ENCODE measurements at regions not wholly inside any gene's neighbourhood (a gene's known extent, or its start where the extent isn't known, plus 50 kb on each side); places are given as distances from the start of the nearest gene placed in this dataset.

- peaks cover 23 to 30% (median 24%) of the 10 kb centered on the region in 3 donors for H3K27me3 Mint-ChIP-seq
- H3K27ac Mint-ChIP-seq = no peak overlapping the region
- H3K9me3 Mint-ChIP-seq = peaks cover 6 to 45% (median 26%) of the 10 kb centered on the region in 7 donors
- DNase-seq = no peak
- peaks cover 0 to 5% of the 10 kb centered on the region in 2 donors for H3K36me3 Mint-ChIP-seq
- ATAC-seq (ENCODE audit: low read depth in 2 of 2) = no peak
- no peaks in the 10 kb centered on the region for H3K4me1 Mint-ChIP-seq
- no peak overlapping the region for H3K4me3 Mint-ChIP-seq
Measured at GRCh38 chr5:73352649-73353230, 95.8 kb downstream of the FOXD1 start.

DNA sequence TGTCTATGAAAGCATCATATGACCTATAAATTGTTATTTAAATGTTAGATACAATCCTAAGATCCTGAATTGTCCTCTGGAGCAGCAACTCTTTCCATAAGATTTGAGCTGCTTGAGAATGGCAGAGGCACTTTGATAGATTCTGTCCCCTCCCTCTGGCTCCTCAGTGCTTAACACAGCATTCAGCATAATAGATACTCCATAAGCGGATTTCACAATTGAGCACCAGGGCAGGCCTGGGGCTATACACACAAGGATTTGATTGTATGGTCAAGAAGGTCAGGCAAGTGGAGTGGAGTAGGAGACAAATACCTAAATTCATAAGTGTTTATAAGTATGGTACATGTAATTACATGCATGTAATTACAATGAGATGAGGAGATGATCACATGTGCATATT is 96.3 kb downstream of the FOXD1 start:
- no peaks in the 10 kb centered on the region for H3K4me1 Mint-ChIP-seq

GRCh38 chr5:73351593-73351992 is 97.0 kb downstream of the FOXD1 start:
- Mint-ChIP-seq H3K36me3 (peaks cover 0 to 5% of the 10 kb centered on the region in 2 donors), H3K4me3 (no peak overlapping the region), H3K27ac (no peak overlapping the region), H3K27me3 (peaks cover 15 to 23% (median 20%) of the 10 kb centered on the region in 3 donors), H3K4me1 (no peaks in the 10 kb centered on the region), H3K9me3 (peaks cover 6 to 54% (median 34%) of the 10 kb centered on the region in 7 donors)
- no peak for DNase-seq
- ATAC-seq (ENCODE audit: low read depth in 2 of 2) = no peak

More for the DNA sequence above, 96.3 kb downstream of the FOXD1 start:
- Mint-ChIP-seq H3K27ac (no peak overlapping the region), H3K27me3 (peaks cover 18 to 25% (median 20%) of the 10 kb centered on the region in 3 donors), H3K4me3 (no peak overlapping the region), H3K36me3 (peaks cover 0 to 5% of the 10 kb centered on the region in 2 donors), H3K9me3 (peaks cover 6 to 48% (median 28%) of the 10 kb centered on the region in 7 donors)
- no peak for DNase-seq
- no peak for ATAC-seq (ENCODE audit: low read depth in 2 of 2)

- Mint-ChIP-seq H3K4me1 (no peaks in the 10 kb centered on the region), H3K27ac (peak overlapping the region in 1 of 6 donors; percentile 15), H3K27me3 (peaks cover 13 to 15% (median 13%) of the 10 kb centered on the region in 3 donors), H3K4me3 (no peak overlapping the region), H3K36me3 (peaks cover 5 to 8% of the 10 kb centered on the region in 2 donors), H3K9me3 (peaks cover 6 to 72% (median 34%) of the 10 kb centered on the region in 7 donors)
- no peak for ATAC-seq (ENCODE audit: low read depth in 2 of 2)
- no peak for DNase-seq
Measured at GRCh38 chr5:73346878-73347408, 101.6 kb downstream of the FOXD1 start.

- no peak for ATAC-seq (ENCODE audit: low read depth in 2 of 2)
- Mint-ChIP-seq H3K4me3 (no peak overlapping the region), H3K9me3 (peaks cover 4 to 58% (median 23%) of the 10 kb centered on the region in 7 donors), H3K27ac (no peak overlapping the region), H3K4me1 (no peaks in the 10 kb centered on the region), H3K36me3 (peaks cover 5 to 15% of the 10 kb centered on the region in 2 donors), H3K27me3 (peaks cover 12 to 31% (median 30%) of the 10 kb centered on the region in 3 donors)
- no peak for DNase-seq
Measured at GRCh38 chr5:73344835-73345234, 103.7 kb downstream of the FOXD1 start.

DNA sequence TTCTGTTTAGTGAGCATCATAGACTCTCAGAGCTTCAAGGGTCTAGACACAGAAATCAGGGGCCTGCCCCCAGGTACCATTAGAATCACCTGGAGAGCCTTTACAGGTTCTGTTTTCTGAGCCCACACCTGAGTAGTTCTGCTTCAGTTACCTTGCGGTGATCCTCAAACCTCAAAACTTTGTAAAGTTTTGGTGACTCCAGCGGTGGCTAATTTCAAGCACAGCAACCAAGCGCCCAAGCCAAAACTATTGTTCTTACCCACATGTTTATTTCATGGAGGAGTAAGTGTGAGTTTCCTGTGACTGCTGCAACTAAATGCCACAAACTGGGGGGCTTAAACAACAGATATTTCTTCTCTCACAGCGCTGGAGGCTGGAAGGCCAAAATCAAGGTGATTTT is 108.9 kb downstream of the FOXD1 start:
- Mint-ChIP-seq H3K27ac (no peak overlapping the region), H3K4me3 (no peak overlapping the region), H3K27me3 (peaks cover 34 to 59% (median 56%) of the 10 kb centered on the region in 3 donors), H3K36me3 (peaks cover 4 to 10% of the 10 kb centered on the region in 2 donors), H3K4me1 (no peaks in the 10 kb centered on the region), H3K9me3 (peaks cover 0 to 12% (median 2%) of the 10 kb centered on the region in 7 donors)
- ATAC-seq (ENCODE audit: low read depth in 2 of 2) (no peak), DNase-seq (no peak)

DNA sequence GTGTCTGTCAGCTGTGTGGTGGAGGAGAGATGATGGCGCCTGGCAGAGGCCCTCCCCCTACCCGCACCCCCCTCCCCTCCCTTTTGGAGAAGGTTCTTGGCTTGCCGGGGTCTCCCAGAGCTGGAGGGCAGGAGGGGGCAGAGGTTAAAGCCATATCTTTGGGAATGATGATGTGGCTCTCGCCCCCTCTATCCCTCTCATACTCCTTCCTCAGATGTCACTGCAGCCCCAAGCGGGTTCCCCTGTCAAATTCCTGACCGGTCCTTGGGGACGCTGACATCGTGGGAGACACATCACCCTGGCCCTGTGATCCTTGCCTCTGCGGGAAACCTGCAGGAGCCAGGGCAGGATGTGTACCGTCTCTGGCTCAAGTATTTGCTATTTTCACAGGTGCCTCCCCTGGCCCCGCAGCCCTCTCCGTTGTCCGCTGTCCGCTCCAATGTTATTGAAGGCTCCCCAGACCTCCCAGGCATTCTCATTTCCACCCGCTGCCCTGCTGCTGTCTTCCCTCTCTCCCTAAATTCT is 109.5 kb downstream of the FOXD1 start:
- Mint-ChIP-seq H3K9me3 (peaks cover 0 to 12% (median 2%) of the 10 kb centered on the region in 7 donors), H3K4me1 (no peaks in the 10 kb centered on the region), H3K27ac (peak overlapping the region in 1 of 6 donors; percentile 88), H3K4me3 (no peak overlapping the region), H3K36me3 (peaks cover 4 to 10% of the 10 kb centered on the region in 2 donors), H3K27me3 (peaks cover 34 to 60% (median 59%) of the 10 kb centered on the region in 3 donors)
- DNase-seq (no peak), ATAC-seq (ENCODE audit: low read depth in 2 of 2) (no peak)

GRCh38 chr5:73338256-73339050 is 110.1 kb downstream of the FOXD1 start:
- no peak overlapping the region for H3K27ac Mint-ChIP-seq
- peaks cover 0 to 10% (median 2%) of the 10 kb centered on the region in 7 donors for H3K9me3 Mint-ChIP-seq

DNA sequence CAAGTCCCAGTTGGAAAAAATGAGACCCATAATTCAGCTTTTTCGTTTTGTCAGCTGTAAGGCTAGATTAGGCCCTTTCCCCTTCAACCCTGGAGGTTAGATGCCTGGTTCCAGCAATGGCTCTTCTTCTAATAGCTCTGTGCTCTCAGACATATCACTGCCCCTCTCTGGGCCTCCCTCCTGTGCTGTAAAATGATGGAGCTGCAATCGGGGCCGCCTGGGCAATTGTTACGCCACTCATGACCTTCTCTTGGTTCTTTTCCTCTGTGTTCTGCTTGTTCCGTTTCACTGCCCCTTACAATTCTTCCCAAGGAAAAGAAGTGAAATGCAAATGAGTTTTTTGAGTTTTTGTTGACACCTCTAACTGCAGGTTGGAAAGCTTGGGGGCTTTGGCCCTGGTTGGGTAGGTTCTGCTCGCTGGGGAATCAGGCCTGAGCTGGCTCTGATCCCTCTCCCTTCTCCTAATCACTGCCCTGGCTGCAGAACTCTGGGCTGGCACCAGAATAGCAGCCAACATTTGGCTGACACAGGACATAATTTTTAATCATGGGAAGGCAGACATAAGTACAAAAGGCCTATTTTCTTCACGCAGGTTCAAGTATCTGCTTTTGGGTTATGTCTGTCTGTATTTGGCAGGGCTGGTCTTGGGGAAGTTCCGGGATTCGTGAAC is 110.9 kb downstream of the FOXD1 start:
- ATAC-seq (ENCODE audit: low read depth in 2 of 2) = no peak
- no peak for DNase-seq
- peaks cover 0 to 9% (median 2%) of the 10 kb centered on the region in 7 donors for H3K9me3 Mint-ChIP-seq
- H3K27ac Mint-ChIP-seq = no peak overlapping the region
- H3K36me3 Mint-ChIP-seq = peaks cover 4 to 10% of the 10 kb centered on the region in 2 donors
- peaks cover 35 to 68% (median 62%) of the 10 kb centered on the region in 3 donors for H3K27me3 Mint-ChIP-seq
- no peaks in the 10 kb centered on the region for H3K4me1 Mint-ChIP-seq
- H3K4me3 Mint-ChIP-seq = no peak overlapping the region

More at GRCh38 chr5:73338256-73339050, 110.1 kb downstream of the FOXD1 start:
- peaks cover 36 to 63% (median 59%) of the 10 kb centered on the region in 3 donors for H3K27me3 Mint-ChIP-seq
- H3K4me1 Mint-ChIP-seq = no peaks in the 10 kb centered on the region
- no peak for DNase-seq
- H3K4me3 Mint-ChIP-seq = no peak overlapping the region
- no peak for ATAC-seq (ENCODE audit: low read depth in 2 of 2)
- H3K36me3 Mint-ChIP-seq = peaks cover 4 to 10% of the 10 kb centered on the region in 2 donors

DNA sequence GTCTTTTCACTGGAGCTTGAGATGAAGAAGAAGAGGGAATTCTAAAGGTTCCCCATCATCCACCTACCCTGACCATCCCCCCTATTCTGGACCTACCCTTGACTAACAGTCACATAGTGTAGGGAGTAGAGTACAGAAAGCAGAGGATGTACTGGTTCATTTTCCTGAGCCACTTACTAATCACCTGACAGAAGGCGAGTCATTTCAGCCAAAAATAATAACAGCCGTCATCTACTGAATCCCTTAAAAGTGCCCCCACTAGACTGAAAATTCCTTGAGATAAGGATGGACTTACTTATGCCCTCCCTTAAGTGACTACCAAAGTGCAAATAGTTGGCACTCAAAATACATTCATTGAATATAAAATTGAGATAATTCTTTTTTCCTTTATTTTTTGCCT is 112.2 kb downstream of the FOXD1 start:
- ATAC-seq (ENCODE audit: low read depth in 2 of 2) (no peak), DNase-seq (no peak)
- H3K4me1 Mint-ChIP-seq = no peaks in the 10 kb centered on the region
- H3K4me3 Mint-ChIP-seq = no peak overlapping the region
- peaks cover 0 to 23% (median 9%) of the 10 kb centered on the region in 7 donors for H3K9me3 Mint-ChIP-seq
- peaks cover 4 to 10% of the 10 kb centered on the region in 2 donors for H3K36me3 Mint-ChIP-seq
- no peak overlapping the region for H3K27ac Mint-ChIP-seq
- peaks cover 36 to 70% (median 69%) of the 10 kb centered on the region in 3 donors for H3K27me3 Mint-ChIP-seq

DNA sequence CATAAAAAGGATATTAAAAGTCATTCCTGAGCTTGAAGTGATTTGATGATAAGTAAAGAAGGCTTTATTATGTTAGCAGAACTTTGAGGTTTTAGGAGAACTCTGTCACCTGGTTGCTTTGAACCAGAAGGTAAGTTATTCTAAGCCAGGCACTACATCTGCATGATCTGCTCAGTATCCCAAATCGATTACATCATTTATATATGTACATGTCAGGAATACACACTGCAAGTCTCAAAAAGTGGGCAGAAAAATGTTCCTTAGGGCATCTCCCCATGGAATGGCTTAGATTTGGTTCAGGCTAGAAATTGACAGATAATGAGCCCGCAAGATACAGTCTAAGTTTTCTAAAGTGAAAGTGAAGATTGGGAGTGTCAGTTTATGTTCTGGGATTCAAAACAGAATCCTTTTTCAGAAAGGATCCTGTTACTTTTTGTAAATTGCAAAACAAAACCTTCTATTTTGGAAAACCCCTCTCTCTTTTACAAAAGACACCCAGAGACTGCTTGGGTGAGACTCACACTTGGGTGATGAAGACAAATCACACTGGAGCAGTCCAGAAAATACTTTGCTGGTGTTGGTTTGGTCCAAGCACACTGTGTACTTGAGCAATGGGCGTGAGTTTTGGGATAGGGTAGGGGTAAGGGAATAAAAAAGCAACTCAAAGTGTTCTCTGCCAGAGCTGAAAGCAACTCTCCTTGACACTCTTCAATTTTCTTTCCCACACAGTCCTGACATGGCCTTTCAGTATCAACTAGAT is 114.5 kb downstream of the FOXD1 start:
- Mint-ChIP-seq H3K9me3 (peaks cover 5 to 35% (median 19%) of the 10 kb centered on the region in 7 donors), H3K27ac (no peak overlapping the region), H3K4me1 (no peaks in the 10 kb centered on the region), H3K4me3 (no peak overlapping the region), H3K27me3 (peaks cover 29 to 58% (median 52%) of the 10 kb centered on the region in 3 donors), H3K36me3 (peaks cover 0 to 8% of the 10 kb centered on the region in 2 donors)
- ATAC-seq (ENCODE audit: low read depth in 2 of 2) (no peak), DNase-seq (no peak)

- Mint-ChIP-seq H3K4me3 (no peak overlapping the region), H3K36me3 (peaks cover 0 to 8% of the 10 kb centered on the region in 2 donors), H3K27ac (no peak overlapping the region), H3K27me3 (peaks cover 20 to 38% (median 25%) of the 10 kb centered on the region in 3 donors), H3K4me1 (no peaks in the 10 kb centered on the region), H3K9me3 (peaks cover 10 to 41% (median 19%) of the 10 kb centered on the region in 7 donors)
- no peak for DNase-seq
- no peak for ATAC-seq (ENCODE audit: low read depth in 2 of 2)
Measured at GRCh38 chr5:73330613-73331012, 118.0 kb downstream of the FOXD1 start.

Measured in naive B cell (primary cell).